ENCODE measurements at regions not wholly inside any gene's neighbourhood (a gene's known extent, or its start where the extent isn't known, plus 50 kb on each side); places are given as distances from the start of the nearest gene placed in this dataset.

DNA sequence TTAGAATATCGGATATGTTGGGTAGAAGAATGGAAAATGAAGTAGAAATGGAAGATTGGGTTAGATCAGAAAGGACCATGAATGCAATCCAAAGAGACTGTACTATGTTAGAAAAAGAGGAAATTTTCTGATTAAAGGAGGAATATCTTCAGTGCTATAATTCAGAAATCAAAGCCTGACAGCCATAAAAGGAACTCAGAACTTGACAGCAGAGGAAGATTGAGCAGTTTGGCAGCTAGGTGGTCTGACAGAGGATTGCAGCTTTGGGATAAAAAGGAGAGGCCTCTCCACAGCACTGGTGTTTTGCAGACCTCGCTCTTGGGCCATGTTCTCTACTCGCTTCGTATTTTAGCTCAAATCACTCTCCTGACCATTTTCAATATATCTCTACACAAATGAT, 354.8 kb upstream of the SOX5 start:
- no peaks in the 10 kb centered on the region for H3K27me3 Mint-ChIP-seq
- POLR2A ChIA-PET: no interaction called here
- H3K4me3 Mint-ChIP-seq: no peak overlapping the region

GRCh38 chr12:24302708-24303107, 353.2 kb upstream of the SOX5 start:
- H3K9me3 Mint-ChIP-seq: peaks cover 7% of the 10 kb centered on the region
- H3K4me3 Mint-ChIP-seq: no peak overlapping the region
- no peaks in the 10 kb centered on the region for H3K4me1 Mint-ChIP-seq
- CTCF ChIA-PET: no interaction called here
- no peak for DNase-seq
- no peak overlapping the region for H3K27ac Mint-ChIP-seq
- H3K27me3 Mint-ChIP-seq: no peaks in the 10 kb centered on the region
- no peaks in the 10 kb centered on the region for H3K36me3 Mint-ChIP-seq (ENCODE audit: low read depth)
- POLR2A ChIA-PET: no interaction called here

More for the DNA sequence above, 354.8 kb upstream of the SOX5 start:
- DNase-seq: no peak
- Mint-ChIP-seq H3K9me3 (peaks cover 7% of the 10 kb centered on the region), H3K4me1 (no peaks in the 10 kb centered on the region), H3K27ac (no peak overlapping the region), H3K36me3 (ENCODE audit: low read depth) (no peaks in the 10 kb centered on the region)
- CTCF ChIA-PET: no interaction called here

GRCh38 chr12:24297516-24297915, 348.0 kb upstream of the SOX5 start:
- H3K36me3 Mint-ChIP-seq (ENCODE audit: low read depth): no peaks in the 10 kb centered on the region
- no peaks in the 10 kb centered on the region for H3K4me1 Mint-ChIP-seq
- no peaks in the 10 kb centered on the region for H3K9me3 Mint-ChIP-seq
- ChIA-PET POLR2A (no interaction called here), CTCF (no interaction called here)
- H3K4me3 Mint-ChIP-seq: no peak overlapping the region
- H3K27me3 Mint-ChIP-seq: no peaks in the 10 kb centered on the region
- H3K27ac Mint-ChIP-seq: no peak overlapping the region
- no peak for DNase-seq

- no peaks in the 10 kb centered on the region for H3K4me1 Mint-ChIP-seq
- CTCF ChIA-PET: no interaction called here
- H3K27ac Mint-ChIP-seq: no peak overlapping the region
- no peaks in the 10 kb centered on the region for H3K36me3 Mint-ChIP-seq (ENCODE audit: low read depth)
- DNase-seq: no peak
- no peaks in the 10 kb centered on the region for H3K27me3 Mint-ChIP-seq
- H3K9me3 Mint-ChIP-seq: no peaks in the 10 kb centered on the region
- H3K4me3 Mint-ChIP-seq: no peak overlapping the region
- POLR2A ChIA-PET: no interaction called here
Measured at GRCh38 chr12:24293549-24293948, 344.1 kb upstream of the SOX5 start.

GRCh38 chr12:24287963-24288362, 338.5 kb upstream of the SOX5 start:
- no peaks in the 10 kb centered on the region for H3K27me3 Mint-ChIP-seq
- H3K9me3 Mint-ChIP-seq: no peaks in the 10 kb centered on the region
- no peak overlapping the region for H3K27ac Mint-ChIP-seq
- DNase-seq: no peak
- ChIA-PET CTCF (interaction anchor here (1.2 kb wide), 1 partner anchor 11 kb away, joined by 4 read pairs; no protein-coding TSS in a partner anchor), POLR2A (no interaction called here)
- H3K4me1 Mint-ChIP-seq: no peaks in the 10 kb centered on the region
- H3K36me3 Mint-ChIP-seq (ENCODE audit: low read depth): no peaks in the 10 kb centered on the region
- no peak overlapping the region for H3K4me3 Mint-ChIP-seq

DNA sequence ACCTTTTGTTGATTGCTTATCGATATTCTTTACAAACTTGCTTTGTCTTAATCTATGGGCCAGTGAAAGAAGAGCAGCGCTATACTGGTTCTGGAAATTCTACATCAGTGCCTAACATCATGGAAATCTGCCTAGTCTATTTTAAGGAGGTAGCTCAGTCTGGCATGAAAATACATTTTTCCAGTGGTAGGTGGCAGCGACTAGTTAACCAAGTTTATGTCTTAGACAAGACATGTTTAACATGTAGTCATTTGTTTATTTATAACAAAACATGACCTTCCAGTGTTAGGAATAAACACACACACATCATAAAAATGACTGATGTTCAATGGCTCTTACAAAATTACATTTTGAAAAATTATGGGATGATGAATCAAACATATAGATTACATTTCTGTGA, 336.0 kb upstream of the SOX5 start:
- Mint-ChIP-seq H3K4me1 (no peaks in the 10 kb centered on the region), H3K36me3 (ENCODE audit: low read depth) (no peaks in the 10 kb centered on the region), H3K4me3 (no peak overlapping the region), H3K9me3 (no peaks in the 10 kb centered on the region), H3K27ac (no peak overlapping the region), H3K27me3 (no peaks in the 10 kb centered on the region)
- POLR2A ChIA-PET: no interaction called here
- CTCF ChIA-PET: no interaction called here
- DNase-seq: no peak

DNA sequence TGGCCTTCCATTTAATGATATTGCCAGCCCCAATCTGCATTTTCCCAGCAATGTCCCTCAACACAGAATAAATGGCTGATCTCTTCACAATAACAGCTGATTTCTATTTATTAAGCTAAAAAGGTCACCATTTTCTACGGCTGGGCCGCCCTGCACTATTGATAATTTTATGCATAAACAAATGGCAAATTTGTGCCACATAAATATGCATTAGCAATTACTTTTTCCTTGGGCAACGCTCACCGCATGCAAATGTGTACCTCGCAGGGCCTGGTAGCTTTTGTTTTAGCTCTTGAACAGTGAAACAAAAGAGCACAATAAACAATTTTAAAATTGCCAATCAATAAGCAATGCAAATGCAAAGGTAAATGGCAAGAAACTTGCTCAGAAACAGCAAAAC, 331.9 kb upstream of the SOX5 start:
- Mint-ChIP-seq H3K27me3 (no peaks in the 10 kb centered on the region), H3K4me3 (no peak overlapping the region), H3K4me1 (no peaks in the 10 kb centered on the region), H3K36me3 (ENCODE audit: low read depth) (no peaks in the 10 kb centered on the region), H3K9me3 (no peaks in the 10 kb centered on the region), H3K27ac (no peak overlapping the region)
- DNase-seq: no peak
- POLR2A ChIA-PET: no interaction called here
- CTCF ChIA-PET: no interaction called here

GRCh38 chr12:24280056-24280842, 330.8 kb upstream of the SOX5 start:
- Mint-ChIP-seq H3K27ac (no peak overlapping the region), H3K36me3 (ENCODE audit: low read depth) (no peaks in the 10 kb centered on the region), H3K4me3 (no peak overlapping the region), H3K27me3 (no peaks in the 10 kb centered on the region), H3K9me3 (no peaks in the 10 kb centered on the region), H3K4me1 (no peaks in the 10 kb centered on the region)
- ChIA-PET CTCF (no interaction called here), POLR2A (no interaction called here)
- no peak for DNase-seq

DNA sequence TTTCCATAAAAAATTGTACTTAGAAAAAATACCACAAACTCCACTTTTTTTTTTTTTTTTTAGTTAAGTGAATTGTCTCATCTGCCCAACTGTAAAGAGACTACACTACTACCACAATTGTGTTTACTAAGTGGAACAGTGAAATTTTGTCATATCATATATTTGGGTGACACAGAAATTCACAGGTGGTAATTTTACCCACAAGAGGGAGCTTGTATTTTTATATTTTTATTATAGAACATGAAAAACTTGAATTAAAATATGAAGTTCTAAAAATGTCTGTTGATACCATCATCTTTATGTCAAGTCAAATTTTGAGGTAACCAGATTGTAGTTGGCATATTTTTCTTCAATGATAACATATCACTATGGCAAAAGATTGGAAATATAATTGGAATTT, 329.4 kb upstream of the SOX5 start:
- Mint-ChIP-seq H3K27me3 (no peaks in the 10 kb centered on the region), H3K4me3 (no peak overlapping the region), H3K36me3 (ENCODE audit: low read depth) (no peaks in the 10 kb centered on the region), H3K27ac (no peak overlapping the region), H3K4me1 (no peaks in the 10 kb centered on the region), H3K9me3 (no peaks in the 10 kb centered on the region)
- ChIA-PET CTCF (interaction anchor here (0.6 kb wide), 1 partner anchor 814 kb away, joined by 4 read pairs; no protein-coding TSS in a partner anchor), POLR2A (no interaction called here)
- DNase-seq: no peak

- Mint-ChIP-seq H3K27me3 (no peaks in the 10 kb centered on the region), H3K4me1 (no peaks in the 10 kb centered on the region), H3K27ac (no peak overlapping the region), H3K36me3 (ENCODE audit: low read depth) (no peaks in the 10 kb centered on the region), H3K4me3 (no peak overlapping the region), H3K9me3 (no peaks in the 10 kb centered on the region)
- CTCF ChIA-PET: no interaction called here
- DNase-seq: no peak
- POLR2A ChIA-PET: no interaction called here
Measured at GRCh38 chr12:24270965-24271364, 321.5 kb upstream of the SOX5 start.

GRCh38 chr12:24270464-24270863, 321.0 kb upstream of the SOX5 start:
- Mint-ChIP-seq H3K36me3 (ENCODE audit: low read depth) (no peaks in the 10 kb centered on the region), H3K9me3 (no peaks in the 10 kb centered on the region), H3K27ac (no peak overlapping the region), H3K4me1 (no peaks in the 10 kb centered on the region), H3K4me3 (no peak overlapping the region), H3K27me3 (no peaks in the 10 kb centered on the region)
- ChIA-PET CTCF (no interaction called here), POLR2A (no interaction called here)
- no peak for DNase-seq

DNA sequence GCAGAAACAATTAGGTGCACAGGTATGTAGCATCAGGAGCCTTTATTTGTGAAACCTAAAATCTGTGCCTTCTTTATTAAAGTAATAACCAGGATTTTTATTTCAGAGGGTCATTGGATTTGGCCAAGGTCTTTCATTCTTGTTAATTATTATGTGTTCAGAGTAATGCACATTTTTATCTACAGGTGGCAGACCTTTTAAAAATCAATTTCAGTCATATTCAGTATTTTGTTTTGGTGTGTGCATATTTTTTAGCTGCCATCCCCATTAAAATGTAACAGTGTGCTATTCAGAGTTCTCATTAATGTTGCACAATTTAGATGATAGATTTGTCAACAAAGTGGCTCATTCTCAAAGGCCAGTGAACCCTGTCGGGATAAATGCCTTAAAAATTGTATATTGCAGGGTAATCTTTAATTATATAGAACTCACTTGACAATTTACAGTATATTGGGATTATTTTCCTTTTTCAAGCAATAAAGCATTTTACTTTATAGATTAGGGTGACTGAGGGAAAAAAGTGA, 319.3 kb upstream of the SOX5 start:
- CTCF ChIA-PET: no interaction called here

GRCh38 chr12:24266982-24267381, 317.5 kb upstream of the SOX5 start:
- no peak overlapping the region for H3K4me3 Mint-ChIP-seq
- H3K36me3 Mint-ChIP-seq (ENCODE audit: low read depth): no peaks in the 10 kb centered on the region
- no peak overlapping the region for H3K27ac Mint-ChIP-seq
- CTCF ChIA-PET: no interaction called here
- POLR2A ChIA-PET: no interaction called here
- H3K9me3 Mint-ChIP-seq: no peaks in the 10 kb centered on the region
- H3K4me1 Mint-ChIP-seq: no peaks in the 10 kb centered on the region
- no peaks in the 10 kb centered on the region for H3K27me3 Mint-ChIP-seq
- DNase-seq: no peak

More for the DNA sequence above, 319.3 kb upstream of the SOX5 start:
- H3K4me1 Mint-ChIP-seq: no peaks in the 10 kb centered on the region
- H3K27me3 Mint-ChIP-seq: no peaks in the 10 kb centered on the region
- no peak overlapping the region for H3K27ac Mint-ChIP-seq
- no peaks in the 10 kb centered on the region for H3K36me3 Mint-ChIP-seq (ENCODE audit: low read depth)
- DNase-seq: no peak
- H3K4me3 Mint-ChIP-seq: no peak overlapping the region
- POLR2A ChIA-PET: no interaction called here
- no peaks in the 10 kb centered on the region for H3K9me3 Mint-ChIP-seq

DNA sequence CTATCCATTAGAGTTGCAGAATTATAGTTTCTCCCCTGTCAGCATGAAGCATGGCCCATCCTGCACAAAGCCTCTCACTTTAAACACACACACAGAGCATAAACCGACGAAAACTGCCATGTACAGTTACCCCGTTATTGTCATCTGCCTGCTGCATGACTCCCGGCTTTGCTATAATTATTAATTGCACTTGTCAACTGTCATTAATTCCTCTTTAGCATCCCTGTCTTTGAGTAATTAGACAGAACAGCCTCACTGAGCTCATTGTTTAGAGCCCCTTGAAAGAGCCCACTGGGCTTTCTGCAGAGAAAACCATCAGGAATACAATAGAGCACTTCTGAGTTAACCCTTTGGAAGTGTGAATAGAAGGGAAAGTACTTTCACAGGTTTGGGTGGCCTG, 307.2 kb upstream of the SOX5 start:
- DNase-seq: no peak
- Mint-ChIP-seq H3K4me3 (no peak overlapping the region), H3K9me3 (peaks cover 4% of the 10 kb centered on the region), H3K27ac (no peak overlapping the region), H3K36me3 (ENCODE audit: low read depth) (no peaks in the 10 kb centered on the region), H3K4me1 (no peaks in the 10 kb centered on the region), H3K27me3 (no peaks in the 10 kb centered on the region)
- ChIA-PET CTCF (no interaction called here), POLR2A (no interaction called here)

Data from activated CD4-positive, alpha-beta memory T cell treated with anti-CD3 and anti-CD28 coated beads, Interleukin-2, amount 10 ng/mL, durations not matched to agents 7 days and 5 days (primary cell).